ENCODE measurements at regions not wholly inside any gene's neighbourhood (a gene's known extent, or its start where the extent isn't known, plus 50 kb on each side); places are given as distances from the start of the nearest gene placed in this dataset.

DNA sequence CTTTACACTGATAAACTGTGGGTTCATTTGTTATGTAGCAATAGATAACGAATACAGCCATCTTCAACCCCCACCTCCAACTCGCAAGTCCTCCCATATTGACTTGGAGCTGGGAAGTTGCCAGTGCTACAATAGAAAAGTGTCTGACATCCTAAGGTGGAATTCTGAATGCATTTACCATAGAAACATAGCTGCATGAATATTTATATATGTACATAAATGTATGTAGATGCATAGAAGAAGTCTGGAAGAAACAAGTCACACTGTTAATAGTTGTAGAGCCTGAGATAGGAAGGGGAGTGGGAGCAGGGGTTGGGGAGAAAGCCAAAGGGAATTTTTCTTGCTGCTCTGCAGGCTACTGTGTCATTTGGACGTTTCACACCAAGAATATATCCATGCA, 88.1 kb upstream of the SSBP2 start:
- CTCF ChIA-PET = interaction anchor here (0.7 to 1.0 kb wide), 2 partner anchors 19 to 41 kb away, joined by 3 read pairs; no protein-coding TSS in a partner anchor

DNA sequence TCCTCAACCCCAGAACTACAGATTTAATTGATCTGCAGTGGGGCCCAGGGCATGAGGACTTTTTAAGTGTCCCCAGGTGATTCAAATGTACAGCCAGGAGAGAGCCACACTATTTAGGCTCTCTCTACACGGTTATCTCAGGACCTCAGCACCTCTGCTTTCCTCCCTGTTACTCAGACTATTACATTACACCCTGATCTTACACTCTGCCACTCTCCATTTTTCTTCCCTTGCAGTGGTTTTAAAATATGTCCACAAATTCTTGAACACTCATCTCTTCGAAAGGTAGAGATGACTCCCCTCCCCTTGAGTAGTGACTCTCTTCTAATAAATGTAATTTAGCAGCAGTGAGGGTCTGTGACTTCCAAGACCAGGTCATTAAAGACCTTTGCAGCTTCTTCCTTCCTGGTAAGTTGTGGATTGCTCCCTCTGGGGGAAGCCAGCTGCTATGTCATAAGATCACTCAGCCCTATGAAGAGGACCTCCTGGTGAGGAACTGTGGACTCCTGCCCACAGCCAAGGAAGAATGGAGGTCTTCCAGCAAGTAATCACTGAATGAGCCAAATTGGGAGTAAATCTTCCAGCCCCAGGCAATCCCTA, 87.5 kb upstream of the SSBP2 start:
- no TSS peak for BruUV-seq (replicated peaks)
- no peaks in the 10 kb centered on the region for H3K27me3 ChIP-seq (ENCODE audit: insufficient read depth, low read depth)
- peaks cover 8% of the 10 kb centered on the region; the same call in 1 of the 2 replicates for H3F3A ChIP-seq (ENCODE audit: insufficient read depth, low read depth)
- no peak for TF ChIP-seq EZH2 (IDR thresholded peaks at IDR 0.05; ENCODE audit: low read depth)
- TF ChIP-seq, protein P1, sequence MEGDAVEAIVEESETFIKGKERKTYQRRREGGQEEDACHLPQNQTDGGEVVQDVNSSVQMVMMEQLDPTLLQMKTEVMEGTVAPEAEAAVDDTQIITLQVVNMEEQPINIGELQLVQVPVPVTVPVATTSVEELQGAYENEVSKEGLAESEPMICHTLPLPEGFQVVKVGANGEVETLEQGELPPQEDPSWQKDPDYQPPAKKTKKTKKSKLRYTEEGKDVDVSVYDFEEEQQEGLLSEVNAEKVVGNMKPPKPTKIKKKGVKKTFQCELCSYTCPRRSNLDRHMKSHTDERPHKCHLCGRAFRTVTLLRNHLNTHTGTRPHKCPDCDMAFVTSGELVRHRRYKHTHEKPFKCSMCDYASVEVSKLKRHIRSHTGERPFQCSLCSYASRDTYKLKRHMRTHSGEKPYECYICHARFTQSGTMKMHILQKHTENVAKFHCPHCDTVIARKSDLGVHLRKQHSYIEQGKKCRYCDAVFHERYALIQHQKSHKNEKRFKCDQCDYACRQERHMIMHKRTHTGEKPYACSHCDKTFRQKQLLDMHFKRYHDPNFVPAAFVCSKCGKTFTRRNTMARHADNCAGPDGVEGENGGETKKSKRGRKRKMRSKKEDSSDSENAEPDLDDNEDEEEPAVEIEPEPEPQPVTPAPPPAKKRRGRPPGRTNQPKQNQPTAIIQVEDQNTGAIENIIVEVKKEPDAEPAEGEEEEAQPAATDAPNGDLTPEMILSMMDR (conservative IDR thresholded peaks at IDR 0.05) = peak; percentile 65
- H3K27ac ChIP-seq = no peak overlapping the region
- H3K4me1 ChIP-seq (replicated peaks; ENCODE audit: insufficient read depth) = peaks cover 19% of the 10 kb centered on the region
- H3K36me3 ChIP-seq (ENCODE audit: low read depth) = no peaks in the 10 kb centered on the region
- CTCF ChIA-PET = interaction anchor here (0.6 to 1.0 kb wide), 4 partner anchors 18 to 88 kb away, joined by 3 read pairs; no protein-coding TSS in a partner anchor
- POLR2A ChIA-PET (ENCODE audit: unreplicated experiment) = interaction anchor here (0.7 kb wide), 1 partner anchor 88 kb away, joined by 3 read pairs; the partner anchor contains the start of gene SSBP2
- no peaks in the 10 kb centered on the region for H3K9me2 ChIP-seq (ENCODE audit: insufficient read depth)
- no peaks in the 10 kb centered on the region for H4K20me1 ChIP-seq (ENCODE audit: insufficient read depth)
- no peaks in the 10 kb centered on the region for H3K9me3 ChIP-seq (ENCODE audit: insufficient read depth, low read depth)
- H2AFZ ChIP-seq = 0 out of 2 replicates have a peak overlapping the region, but pooled peaks have one; percentile 25
- H3K4me2 ChIP-seq = no peak overlapping the region
- H3K79me2 ChIP-seq (ENCODE audit: low read depth) = no peaks in the 10 kb centered on the region
- intact Hi-C loops (cut with micrococcal nuclease; ENCODE audit: unreplicated experiment) = no loop called here
- DNase-seq = peak in 1 of 2 experiments; percentile 40
- no peak overlapping the region for H3K4me3 ChIP-seq

More for the DNA sequence above, 88.1 kb upstream of the SSBP2 start:
- no peak for DNase-seq
- BruUV-seq (replicated peaks) = no TSS peak
- H3K79me2 ChIP-seq (ENCODE audit: low read depth) = no peaks in the 10 kb centered on the region
- no peak overlapping the region for H3K4me2 ChIP-seq
- intact Hi-C loops (cut with micrococcal nuclease; ENCODE audit: unreplicated experiment) = no loop called here
- peaks cover 25% of the 10 kb centered on the region for H3K4me1 ChIP-seq (replicated peaks; ENCODE audit: insufficient read depth)
- TF ChIP-seq EZH2 (IDR thresholded peaks at IDR 0.05; ENCODE audit: low read depth) = no peak
- TF ChIP-seq, protein P1 (conservative IDR thresholded peaks at IDR 0.05) = no peak
- no peaks in the 10 kb centered on the region for H3K27me3 ChIP-seq (ENCODE audit: insufficient read depth, low read depth)
- no peak overlapping the region for H3K4me3 ChIP-seq
- H3K27ac ChIP-seq = no peak overlapping the region
- no peaks in the 10 kb centered on the region for H3K9me3 ChIP-seq (ENCODE audit: insufficient read depth, low read depth)
- peaks cover 11% of the 10 kb centered on the region; the same call in 1 of the 2 replicates for H3F3A ChIP-seq (ENCODE audit: insufficient read depth, low read depth)
- H3K9me2 ChIP-seq (ENCODE audit: insufficient read depth) = no peaks in the 10 kb centered on the region
- no peaks in the 10 kb centered on the region for H3K36me3 ChIP-seq (ENCODE audit: low read depth)
- POLR2A ChIA-PET (ENCODE audit: unreplicated experiment) = interaction anchor here (0.7 kb wide), 1 partner anchor 88 kb away, joined by 3 read pairs; the partner anchor contains the start of gene SSBP2
- H2AFZ ChIP-seq = no peak overlapping the region
- no peaks in the 10 kb centered on the region for H4K20me1 ChIP-seq (ENCODE audit: insufficient read depth)

DNA sequence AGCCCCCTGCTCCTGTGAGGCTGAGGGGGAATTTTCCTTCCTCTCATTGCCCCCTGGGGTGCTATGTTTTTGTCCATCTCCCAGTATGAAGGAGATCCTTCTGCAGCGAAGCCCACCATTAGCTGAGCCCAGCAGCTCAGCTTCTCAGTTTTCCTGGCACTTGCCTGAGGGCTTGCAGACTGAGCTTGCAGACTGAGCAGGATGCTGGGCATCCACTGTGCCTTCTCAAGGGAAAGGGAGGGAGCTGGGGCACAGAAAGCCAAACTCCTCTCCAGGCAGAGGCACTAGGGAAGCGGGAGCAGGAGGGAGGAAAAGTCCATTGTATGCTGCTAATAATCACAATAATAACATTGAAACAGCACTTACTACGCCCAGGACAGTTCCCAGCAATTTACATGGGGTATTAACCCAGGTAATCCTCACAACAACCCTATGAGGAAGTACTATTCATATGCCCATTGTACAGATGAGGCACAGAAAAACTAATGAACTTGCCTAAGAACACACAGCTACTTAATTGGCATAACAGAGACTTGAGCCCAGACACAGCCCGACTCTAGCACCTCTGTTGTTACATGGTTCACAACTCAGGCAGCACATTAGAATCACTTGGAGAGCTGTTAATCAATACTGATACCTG, 86.9 kb upstream of the SSBP2 start:
- TF ChIP-seq, protein P1 (conservative IDR thresholded peaks at IDR 0.05) = no peak
- no peak for TF ChIP-seq EZH2 (IDR thresholded peaks at IDR 0.05; ENCODE audit: low read depth)

More for the DNA sequence above, 86.9 kb upstream of the SSBP2 start:
- intact Hi-C loops (cut with micrococcal nuclease; ENCODE audit: unreplicated experiment) = no loop called here
- ChIA-PET POLR2A (ENCODE audit: unreplicated experiment) (no interaction called here), CTCF (interaction anchor here (0.6 to 1.0 kb wide), 3 partner anchors 18 to 87 kb away, joined by 3 read pairs; no protein-coding TSS in a partner anchor)
- Histone ChIP-seq H3K9me2 (ENCODE audit: insufficient read depth) (no peaks in the 10 kb centered on the region), H3K36me3 (ENCODE audit: low read depth) (no peaks in the 10 kb centered on the region), H3K79me2 (ENCODE audit: low read depth) (no peaks in the 10 kb centered on the region), H2AFZ (no peak overlapping the region), H4K20me1 (ENCODE audit: insufficient read depth) (no peaks in the 10 kb centered on the region), H3K9me3 (ENCODE audit: insufficient read depth, low read depth) (no peaks in the 10 kb centered on the region), H3K27ac (no peak overlapping the region), H3K4me1 (replicated peaks; ENCODE audit: insufficient read depth) (peaks cover 14% of the 10 kb centered on the region), H3K4me2 (no peak overlapping the region), H3K4me3 (no peak overlapping the region), H3K27me3 (ENCODE audit: insufficient read depth, low read depth) (no peaks in the 10 kb centered on the region), H3F3A (ENCODE audit: insufficient read depth, low read depth) (0 out of 2 replicates have a peak, but pooled peaks cover 3% of the 10 kb centered on the region)
- BruUV-seq (replicated peaks) = no TSS peak
- no peak for DNase-seq

Data from PC-9 (cell line).